H9 (cell line): ENCODE measurements at regions not wholly inside any gene's neighbourhood (a gene's known extent, or its start where the extent isn't known, plus 50 kb on each side); places are given as distances from the start of the nearest gene placed in this dataset.

Experiments
- DNase-seq: peaks from one replicate; pipeline ENCODE4 v3.0.0-alpha.2; 2017
- H2AFZ ChIP-seq: one replicate; pipeline ENCODE4 v1.6.1; 2013; ENCODE audit warnings: mild to moderate bottlenecking, low read length, control low read depth, moderate library complexity
- H2AK5ac ChIP-seq: 2 replicates; pipeline ENCODE4 v1.6.1; 2013; ENCODE audit warnings: low read length, control low read depth, mixed read lengths; ENCODE audit not compliant: insufficient read length
- H2BK120ac ChIP-seq: one replicate; pipeline ENCODE4 v1.6.1; 2013; ENCODE audit warnings: low read depth, mild to moderate bottlenecking, low read length, control low read depth, inconsistent platforms; ENCODE audit not compliant: poor library complexity, severe bottlenecking
- H2BK12ac ChIP-seq: 2 replicates; pipeline ENCODE4 v1.6.1; 2013; ENCODE audit warnings: low read length, control low read depth, mixed read lengths, low read depth; ENCODE audit not compliant: insufficient read length
- H2BK15ac ChIP-seq: 2 replicates; pipeline ENCODE4 v1.6.1; 2013; ENCODE audit warnings: low read depth, low read length, control low read depth
- H2BK20ac ChIP-seq: one replicate; pipeline ENCODE4 v1.6.1; 2013; ENCODE audit warnings: low read depth, mild to moderate bottlenecking, low read length, control low read depth, inconsistent platforms; ENCODE audit not compliant: poor library complexity, severe bottlenecking
- H2BK5ac ChIP-seq: 2 replicates; pipeline ENCODE4 v1.6.1; 2013; ENCODE audit warnings: low read length, control low read depth, mixed read lengths; ENCODE audit not compliant: insufficient read length
- H3K14ac ChIP-seq: 2 replicates; pipeline ENCODE4 v1.6.1; 2013; ENCODE audit warnings: low read length, control low read depth; ENCODE audit not compliant: insufficient read depth
- H3K18ac ChIP-seq: 2 replicates; pipeline ENCODE4 v1.6.1; 2013; ENCODE audit warnings: low read depth, mild to moderate bottlenecking, mixed read lengths, low read length, control low read depth; ENCODE audit not compliant: insufficient read length
- H3K23ac ChIP-seq: 2 replicates; pipeline ENCODE4 v1.6.1; 2013; ENCODE audit warnings: low read length, control low read depth, mixed read lengths, low read depth; ENCODE audit not compliant: insufficient read length
- H3K23me2 ChIP-seq: 2 replicates; pipeline ENCODE4 v1.6.1; 2013; ENCODE audit warnings: low read depth, mild to moderate bottlenecking, mixed read lengths, low read length, control low read depth; ENCODE audit not compliant: insufficient read length, poor library complexity, severe bottlenecking
- H3K27ac ChIP-seq: 2 replicates; pipeline ENCODE4 v1.5.1; 2013; ENCODE audit warnings: low read length, control low read depth, mixed read lengths, low read depth; ENCODE audit not compliant: insufficient read length
- H3K27me3 ChIP-seq: 2 replicates; pipeline ENCODE4 v1.6.1; 2013; ENCODE audit warnings: low read length, control low read depth, inconsistent platforms; ENCODE audit not compliant: insufficient read depth
- H3K4ac ChIP-seq: 2 replicates; pipeline ENCODE4 v1.6.1; 2013; ENCODE audit warnings: low read depth, mild to moderate bottlenecking, control low read depth, inconsistent platforms, low read length, moderate library complexity
- H3K4me1 ChIP-seq: 2 replicates; pipeline ENCODE4 v1.6.1; 2013; ENCODE audit warnings: low read length, control low read depth, inconsistent platforms; ENCODE audit not compliant: insufficient read depth
- H3K4me2 ChIP-seq: 2 replicates; pipeline ENCODE4 v1.6.1; 2013; ENCODE audit warnings: low read length, control low read depth, mixed read lengths; ENCODE audit not compliant: insufficient read length, insufficient read depth
- H3K56ac ChIP-seq: 2 replicates; pipeline ENCODE4 v1.6.1; 2013; ENCODE audit warnings: low read depth, mild to moderate bottlenecking, mixed read lengths, low read length, control low read depth; ENCODE audit not compliant: insufficient read length
- H3K79me1 ChIP-seq: 2 replicates; pipeline ENCODE4 v1.6.1; 2013; ENCODE audit warnings: low read depth, mild to moderate bottlenecking, moderate library complexity, low read length, control low read depth, inconsistent platforms; ENCODE audit not compliant: insufficient read depth, poor library complexity, severe bottlenecking
- H3K79me2 ChIP-seq: 2 replicates; pipeline ENCODE4 v1.6.1; 2013; ENCODE audit warnings: low read length, control low read depth, inconsistent platforms; ENCODE audit not compliant: insufficient read depth
- H3K9ac ChIP-seq: 2 replicates; pipeline ENCODE4 v1.6.1; 2013; ENCODE audit warnings: low read length, control low read depth, mixed read lengths; ENCODE audit not compliant: insufficient read length; ENCODE audit errors: extremely low read depth
- H3K9me3 ChIP-seq: one replicate; pipeline ENCODE4 v1.6.1; 2013; ENCODE audit warnings: low read depth, low read length, inconsistent platforms; ENCODE audit not compliant: control insufficient read depth
- H3T11ph ChIP-seq: one replicate; pipeline ENCODE4 v1.6.1; 2013; ENCODE audit warnings: mild to moderate bottlenecking, low read length, control low read depth, inconsistent platforms
- H4K20me1 ChIP-seq: one replicate; pipeline ENCODE4 v1.6.1; 2013; ENCODE audit not compliant: control insufficient read depth, insufficient read length, insufficient read depth
- H4K5ac ChIP-seq: 2 replicates; pipeline ENCODE4 v1.6.1; 2013; ENCODE audit warnings: low read depth, mild to moderate bottlenecking, mixed read lengths, low read length, control low read depth; ENCODE audit not compliant: insufficient read length
- H4K8ac ChIP-seq: replicated peaks from 2 replicates; pipeline ENCODE4 v1.6.1; 2013; ENCODE audit warnings: low read length, control low read depth, mixed read lengths, low read depth; ENCODE audit not compliant: insufficient read length
- H4K91ac ChIP-seq: 2 replicates; pipeline ENCODE4 v1.6.1; 2013; ENCODE audit warnings: low read depth, mild to moderate bottlenecking, moderate library complexity, mixed read lengths, low read length, control low read depth; ENCODE audit not compliant: insufficient read length
- H3K27ac Mint-ChIP-seq, 3 experiments: 2 replicates in 2 of 3; 3 replicates in 1 of 3; pipeline ENCODE4 v1.8.0; 2020 to 2021; ENCODE audit warnings: mixed read lengths in 3 of 3, mild to moderate bottlenecking in 1 of 3, moderate library complexity in 1 of 3
- H3K27me3 Mint-ChIP-seq: 2 replicates; pipeline ENCODE4 v1.8.0; 2021; ENCODE audit warnings: low read depth, mild to moderate bottlenecking, moderate library complexity, mixed read lengths
- H3K36me3 Mint-ChIP-seq, 3 experiments: 2 replicates in 2 of 3; 3 replicates in 1 of 3; pipeline ENCODE4 v1.8.0; 2020 to 2021; ENCODE audit warnings: low read depth in 3 of 3, mixed read lengths in 3 of 3; ENCODE audit not compliant: insufficient read depth in 1 of 3
- H3K4me1 Mint-ChIP-seq, 2 experiments: 2 replicates each; pipeline ENCODE4 v1.8.0; 2020; ENCODE audit warnings: mixed read lengths in 2 of 2
- H3K4me3 Mint-ChIP-seq, 2 experiments: 2 replicates in 1 of 2; 3 replicates in 1 of 2; pipeline ENCODE4 v1.8.0; 2020 to 2021; ENCODE audit warnings: mild to moderate bottlenecking in 2 of 2, mixed read lengths in 2 of 2, moderate library complexity in 1 of 2
- H3K9me3 Mint-ChIP-seq, 2 experiments: 2 replicates in 1 of 2; 3 replicates in 1 of 2; pipeline ENCODE4 v1.8.0; 2020; ENCODE audit warnings: mild to moderate bottlenecking in 2 of 2, mixed read lengths in 2 of 2, moderate library complexity in 1 of 2
- WGBS: extraction: QIAGEN DNeasy Blood & Tissue Kit; methylation state at CpG from one replicate; pipeline ENCODE4 v1.1.7; 2013; ENCODE audit warnings: missing lambda C conversion rate, low lambda C conversion rate, mixed read lengths; ENCODE audit not compliant: insufficient read length; ENCODE audit errors: extremely low coverage; 5-methylcytosine and 5-hydroxymethylcytosine counted together
- TF ChIP-seq, protein P1 (sequence below): fragments of 200-600 bp; sonication (generic); conservative IDR thresholded peaks from 3 replicates; pipeline ENCODE4 v1.8.0; 2021; ENCODE audit warnings: antibody characterized with exemption, mild to moderate bottlenecking

DNA sequence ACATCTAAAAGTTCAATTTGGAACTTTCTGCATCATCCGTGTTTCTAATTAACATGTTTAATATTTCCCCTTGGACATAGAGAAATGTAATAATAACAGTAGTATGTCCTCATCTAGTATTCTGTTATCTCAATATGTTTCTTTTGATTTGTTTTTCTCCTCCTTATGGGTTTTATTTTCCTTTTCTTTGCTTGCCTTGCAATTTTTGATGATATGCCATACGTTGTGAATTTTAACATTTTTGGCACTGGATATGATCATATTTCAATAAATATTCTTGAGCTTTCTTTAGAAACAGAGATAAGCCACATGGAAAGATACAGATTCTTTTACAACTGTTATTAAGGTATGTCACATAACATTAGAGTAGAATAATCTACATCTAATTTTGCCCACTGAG is 1316.2 kb downstream of the CDH8 start:
- no CpG with 5 or more reads among the region's 2 CpGs for WGBS
- H4K8ac ChIP-seq: no peak overlapping the region
- Mint-ChIP-seq H3K9me3 (peaks cover 5 to 12% of the 10 kb centered on the region in 2 experiments; a peak in 2 of 5 replicates), H3K4me1 (no peaks in the 10 kb centered on the region), H3K27me3 (no peaks in the 10 kb centered on the region), H3K27ac (no peak overlapping the region), H3K4me3 (no peak overlapping the region), H3K36me3 (peaks cover 0 to 13% (median 3%) of the 10 kb centered on the region in 3 experiments; a peak in 4 of 7 replicates)
- no peaks in the 10 kb centered on the region for H3K4me1 ChIP-seq
- H4K20me1 ChIP-seq: no peaks in the 10 kb centered on the region
- H3K18ac ChIP-seq: no peak overlapping the region
- no peak overlapping the region for H2AFZ ChIP-seq
- no peaks in the 10 kb centered on the region for H3K79me1 ChIP-seq
- H2BK120ac ChIP-seq: no peak overlapping the region
- no peak overlapping the region for H2BK5ac ChIP-seq
- no peak overlapping the region for H3K56ac ChIP-seq
- DNase-seq: no peak
- no peak overlapping the region for H3K9ac ChIP-seq
- H3T11ph ChIP-seq: no peak overlapping the region
- H2AK5ac ChIP-seq: no peak overlapping the region
- H3K23me2 ChIP-seq: no peaks in the 10 kb centered on the region
- H3K27me3 ChIP-seq: no peaks in the 10 kb centered on the region
- H3K4ac ChIP-seq: no peak overlapping the region
- H4K91ac ChIP-seq: no peak overlapping the region
- TF ChIP-seq, protein P1, sequence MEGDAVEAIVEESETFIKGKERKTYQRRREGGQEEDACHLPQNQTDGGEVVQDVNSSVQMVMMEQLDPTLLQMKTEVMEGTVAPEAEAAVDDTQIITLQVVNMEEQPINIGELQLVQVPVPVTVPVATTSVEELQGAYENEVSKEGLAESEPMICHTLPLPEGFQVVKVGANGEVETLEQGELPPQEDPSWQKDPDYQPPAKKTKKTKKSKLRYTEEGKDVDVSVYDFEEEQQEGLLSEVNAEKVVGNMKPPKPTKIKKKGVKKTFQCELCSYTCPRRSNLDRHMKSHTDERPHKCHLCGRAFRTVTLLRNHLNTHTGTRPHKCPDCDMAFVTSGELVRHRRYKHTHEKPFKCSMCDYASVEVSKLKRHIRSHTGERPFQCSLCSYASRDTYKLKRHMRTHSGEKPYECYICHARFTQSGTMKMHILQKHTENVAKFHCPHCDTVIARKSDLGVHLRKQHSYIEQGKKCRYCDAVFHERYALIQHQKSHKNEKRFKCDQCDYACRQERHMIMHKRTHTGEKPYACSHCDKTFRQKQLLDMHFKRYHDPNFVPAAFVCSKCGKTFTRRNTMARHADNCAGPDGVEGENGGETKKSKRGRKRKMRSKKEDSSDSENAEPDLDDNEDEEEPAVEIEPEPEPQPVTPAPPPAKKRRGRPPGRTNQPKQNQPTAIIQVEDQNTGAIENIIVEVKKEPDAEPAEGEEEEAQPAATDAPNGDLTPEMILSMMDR: no peak
- no peaks in the 10 kb centered on the region for H3K9me3 ChIP-seq
- no peak overlapping the region for H2BK12ac ChIP-seq
- no peak overlapping the region for H2BK15ac ChIP-seq
- H2BK20ac ChIP-seq: no peak overlapping the region
- no peak overlapping the region for H4K5ac ChIP-seq
- H3K14ac ChIP-seq: no peak overlapping the region
- no peaks in the 10 kb centered on the region for H3K79me2 ChIP-seq
- H3K27ac ChIP-seq: no peak overlapping the region
- H3K23ac ChIP-seq: no peak overlapping the region
- no peak overlapping the region for H3K4me2 ChIP-seq
